Gastrocnemius medialis (tissue), 4 donors: ENCODE measurements at regions not wholly inside any gene's neighbourhood (a gene's known extent, or its start where the extent isn't known, plus 50 kb on each side); places are given as distances from the start of the nearest gene placed in this dataset.

ENCODE experiments used
- CTCF ChIP-seq, 5 experiments: fragments of 450-650 bp in 3 of 5; fragments of 200-600 bp in 2 of 5; sonication (generic) in 2 of 5; IDR thresholded peaks in 4 of 5; conservative IDR thresholded peaks in 1 of 5; 1 replicate in 4 of 5; 2 replicates in 1 of 5; pipeline ENCODE4 v1.5.1; 2016 to 2019; ENCODE audit warnings: antibody characterized with exemption in 5 of 5, mild to moderate bottlenecking in 3 of 5, moderate library complexity in 3 of 5
- POLR2A ChIP-seq, 2 donors: fragments of 450-650 bp; IDR thresholded peaks; one replicate each; pipeline ENCODE4 v1.6.1; 2017; ENCODE audit warnings: antibody characterized with exemption in 2 of 2, mild to moderate bottlenecking in 2 of 2, moderate library complexity in 2 of 2

- TF ChIP-seq CTCF (IDR thresholded peaks at IDR 0.05 in 4 of 5, conservative IDR thresholded peaks at IDR 0.05 in 1 of 5) (no peak), POLR2A (IDR thresholded peaks at IDR 0.05) (no peak)
These were observed 540.0 kb downstream of the SOX6 start for GRCh38 chr11:15816260-15816871.
